ENCODE measurements at regions not wholly inside any gene's neighbourhood (a gene's known extent, or its start where the extent isn't known, plus 50 kb on each side); places are given as distances from the start of the nearest gene placed in this dataset.

GRCh38 chr7:155972651-155973390, 160.6 kb upstream of the SHH start:
- in situ Hi-C loops (cut with MboI; ENCODE audit: low sequenced_read_pairs) = no loop called here
- intact Hi-C loops (cut with micrococcal nuclease) = no loop called here
- no peak overlapping the region for H4K8ac ChIP-seq (ENCODE audit: low read depth in 2 of 2, low read length in 2 of 2)
- no peak overlapping the region for H2AK9ac ChIP-seq (replicated peaks; ENCODE audit: low read depth, low read length, poor library complexity)
- no TSS peak for BruUV-seq (replicated peaks)
- no peak overlapping the region for H2AK5ac ChIP-seq (ENCODE audit: low read depth, low read length)
- H3K4me3 ChIP-seq (ENCODE audit: insufficient read depth, low read depth, low read length) = no peak overlapping the region
- TF ChIP-seq RCOR1 (IDR thresholded peaks at IDR 0.05; ENCODE audit: insufficient replicate concordance, low read length) (no peak), FOS (IDR thresholded peaks at IDR 0.05; ENCODE audit: low read depth, low read length) (no peak)
- no peak overlapping the region for H3K23ac ChIP-seq (ENCODE audit: low read depth, low read length)
- no peaks in the 10 kb centered on the region for H3K4me1 ChIP-seq (ENCODE audit: control insufficient read depth, insufficient read depth, low read length)
- H2BK20ac ChIP-seq (ENCODE audit: low read depth, low read length) = no peak overlapping the region
- dilution Hi-C loops (cut with HindIII; ENCODE audit: low sequenced_read_pairs, unreplicated experiment) = no loop called here
- no peak overlapping the region for H2BK5ac ChIP-seq (ENCODE audit: low read depth, low read length, poor library complexity, severe bottlenecking)
- H3K56ac ChIP-seq (ENCODE audit: extremely low read depth, insufficient read depth, low read length) = no peak overlapping the region
- ChIA-PET CTCF (no interaction called here), POLR2A (ENCODE audit: unreplicated experiment) (no interaction called here)
- H4K5ac ChIP-seq (ENCODE audit: low read depth, low read length) = no peak overlapping the region
- no peaks in the 10 kb centered on the region for H4K20me1 ChIP-seq (ENCODE audit: insufficient read depth, low read length)
- no peak overlapping the region for H3K4me2 ChIP-seq (ENCODE audit: low read depth, low read length)
- no peaks in the 10 kb centered on the region for H3K27me3 ChIP-seq (ENCODE audit: control insufficient read depth, insufficient read depth, low read length)
- 70% methylated on average over 5 of the region's 13 CpGs; no CpG with 5 or more reads in 1 of the 2 experiments for WGBS, 2 experiments (ENCODE audit: extremely low coverage in 2 of 2, insufficient read length in 1 of 2)
- H3K9ac ChIP-seq (ENCODE audit: low read depth, low read length) = no peak overlapping the region
- no peak overlapping the region for H2BK120ac ChIP-seq (ENCODE audit: low read depth, low read length)
- ATAC-seq (ENCODE audit: low read depth) = no peak
- no peak overlapping the region for H4K91ac ChIP-seq (ENCODE audit: insufficient read depth, low read depth, low read length)
- no peak for DNase-seq
- H3K18ac ChIP-seq (ENCODE audit: low read depth, low read length) = no peak overlapping the region
- H3K27ac ChIP-seq (ENCODE audit: insufficient read depth, low read length) = no peak overlapping the region
- no peak overlapping the region for H3K4ac ChIP-seq (ENCODE audit: low read depth, low read length)
- H3K79me1 ChIP-seq (ENCODE audit: low read depth in 1 of 2, low read length in 2 of 2) = no peaks in the 10 kb centered on the region
- H3K9me3 ChIP-seq (ENCODE audit: control insufficient read depth, insufficient read depth, low read length) = peaks cover 22% of the 10 kb centered on the region
- no peak overlapping the region for H2AFZ ChIP-seq (replicated peaks; ENCODE audit: low read length, poor library complexity)
- no peaks in the 10 kb centered on the region for H3K36me3 ChIP-seq (ENCODE audit: control insufficient read depth, insufficient read depth, low read length)
- no peak overlapping the region for H2BK15ac ChIP-seq (ENCODE audit: low read depth, low read length)
- no peak overlapping the region for H3K14ac ChIP-seq (replicated peaks; ENCODE audit: low read depth, low read length)
- no peaks in the 10 kb centered on the region for H3K9me1 ChIP-seq (ENCODE audit: insufficient read depth, low read length)
